GM12874 (cell line): ENCODE measurements at regions not wholly inside any gene's neighbourhood (a gene's known extent, or its start where the extent isn't known, plus 50 kb on each side); places are given as distances from the start of the nearest gene placed in this dataset.

ENCODE experiments used
- CTCF ChIP-seq: IDR thresholded peaks from 2 replicates; pipeline ENCODE4 v1.5.1; 2011; ENCODE audit warnings: low read depth, mild to moderate bottlenecking, control low read depth, low read length, moderate library complexity; ENCODE audit not compliant: insufficient read depth

- TF ChIP-seq CTCF, result no peak
These were observed 438.1 kb downstream of the ACTL7B start for GRCh38 chr9:108417726-108418125.

- no peak for TF ChIP-seq CTCF
These were observed 438.5 kb downstream of the ACTL7B start for GRCh38 chr9:108417312-108417711.

- no peak for TF ChIP-seq CTCF
These were observed 439.5 kb downstream of the ACTL7B start for GRCh38 chr9:108416324-108416723.

GRCh38 chr9:108413809-108414208 is 442.0 kb downstream of the ACTL7B start:
- no peak for TF ChIP-seq CTCF

GRCh38 chr9:108412755-108413154 is 443.0 kb downstream of the ACTL7B start:
- TF ChIP-seq CTCF, result peak; percentile 33; the same call in 1 of the 2 replicates

- no peak for TF ChIP-seq CTCF
These were observed 444.2 kb downstream of the ACTL7B start for GRCh38 chr9:108411632-108412031.

- no peak for TF ChIP-seq CTCF
These were observed 445.6 kb downstream of the ACTL7B start for GRCh38 chr9:108410161-108410560.

GRCh38 chr9:108400297-108400696 is 455.5 kb downstream of the ACTL7B start:
- no peak for TF ChIP-seq CTCF
